HG03280 (cell line): ENCODE measurements at regions not wholly inside any gene's neighbourhood (a gene's known extent, or its start where the extent isn't known, plus 50 kb on each side); places are given as distances from the start of the nearest gene placed in this dataset.
"Not testable (repeated sequence)": the region's sequence is repeated elsewhere in the genome, so short reads cannot be mapped to it uniquely, and the experiment has no call there.

Experiments used
- ATAC-seq: cut with Tn5 transposase; IDR thresholded peaks from one replicate; pipeline ENCODE4 v1.9.1; 2021; ENCODE audit warnings: mild to moderate bottlenecking, moderate library complexity; ENCODE audit not compliant: unreplicated experiment

- ATAC-seq = no peak
Measured at GRCh38 chr2:191476901-191477300, 201.0 kb upstream of the NABP1 start.

GRCh38 chr2:191478799-191479679 is 198.9 kb upstream of the NABP1 start:
- ATAC-seq = no peak

- ATAC-seq = no peak
Measured at GRCh38 chr2:191479680-191480023, 198.3 kb upstream of the NABP1 start.

- no peak for ATAC-seq
Measured at GRCh38 chr2:191481305-191482070, 196.4 kb upstream of the NABP1 start.

- ATAC-seq = no peak
Measured at GRCh38 chr2:191483117-191483516, 194.8 kb upstream of the NABP1 start.

- no peak for ATAC-seq
Measured at GRCh38 chr2:191486584-191487320, 191.2 kb upstream of the NABP1 start.

- no peak for ATAC-seq
Measured at GRCh38 chr2:191488135-191488534, 189.8 kb upstream of the NABP1 start.

GRCh38 chr2:191489177-191489576 is 188.8 kb upstream of the NABP1 start:
- ATAC-seq = no peak

- ATAC-seq = no peak
Measured at GRCh38 chr2:191496838-191497237, 181.1 kb upstream of the NABP1 start.

- no peak for ATAC-seq
Measured at GRCh38 chr2:191497822-191498221, 180.1 kb upstream of the NABP1 start.

- ATAC-seq = no peak
Measured at GRCh38 chr2:191499050-191499449, 178.9 kb upstream of the NABP1 start.

- no peak for ATAC-seq
Measured at GRCh38 chr2:191499874-191500565, 177.9 kb upstream of the NABP1 start.

- ATAC-seq = no peak
Measured at GRCh38 chr2:191500566-191500883, 177.4 kb upstream of the NABP1 start.

GRCh38 chr2:191500884-191501560 is 176.9 kb upstream of the NABP1 start:
- ATAC-seq = no peak

GRCh38 chr2:191501561-191502168 is 176.3 kb upstream of the NABP1 start:
- no peak for ATAC-seq

GRCh38 chr2:191506515-191506914 is 171.4 kb upstream of the NABP1 start:
- ATAC-seq = no peak

- ATAC-seq = not testable (repeated sequence)
Measured at GRCh38 chr2:191507252-191507853, 170.6 kb upstream of the NABP1 start.

- no peak for ATAC-seq
Measured at GRCh38 chr2:191508738-191509137, 169.2 kb upstream of the NABP1 start.

GRCh38 chr2:191512216-191512835 is 165.6 kb upstream of the NABP1 start:
- no peak for ATAC-seq
